ENCODE measurements at regions not wholly inside any gene's neighbourhood (a gene's known extent, or its start where the extent isn't known, plus 50 kb on each side); places are given as distances from the start of the nearest gene placed in this dataset.
"Not testable (repeated sequence)": the region's sequence is repeated elsewhere in the genome, so short reads cannot be mapped to it uniquely, and the experiment has no call there.

DNA sequence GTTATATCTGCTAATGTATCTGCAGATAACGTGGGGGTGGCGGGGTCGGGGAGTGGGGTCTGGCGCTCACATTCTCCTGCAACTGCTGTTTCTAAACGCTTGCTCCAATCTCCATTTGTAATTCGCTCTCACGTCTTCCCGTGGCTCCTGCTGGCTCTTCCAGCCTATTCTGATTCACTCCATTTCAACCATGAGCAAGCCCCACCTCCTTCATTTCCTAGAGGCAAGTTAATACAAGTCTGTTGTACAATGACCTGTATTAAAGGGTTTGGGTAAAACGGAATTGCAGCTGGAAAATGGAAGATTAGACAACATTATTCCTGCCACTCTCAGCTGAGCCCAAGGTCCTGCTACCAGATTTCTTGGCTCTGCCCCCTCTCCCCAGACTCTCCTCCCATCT, 132.3 kb downstream of the CSNK2A3 start:
- no peak for DNase-seq

DNA sequence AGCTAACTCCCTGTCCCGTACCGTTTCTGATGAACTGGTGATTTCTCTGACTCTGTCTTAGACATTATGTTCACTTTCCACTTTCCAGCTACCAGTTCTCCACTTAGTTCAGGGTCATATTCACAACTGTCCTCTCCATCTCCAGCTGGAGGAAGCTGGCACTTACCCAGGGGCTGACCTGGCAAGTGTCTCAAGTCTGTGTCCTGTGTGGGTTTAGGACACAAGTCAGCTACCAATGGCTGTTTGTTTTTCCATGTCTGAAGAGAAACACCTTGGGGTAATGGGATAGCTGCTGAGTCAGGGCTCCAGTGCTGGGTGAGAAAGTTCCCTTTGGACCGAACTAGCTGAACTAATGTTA, 134.4 kb downstream of the CSNK2A3 start:
- no peak for DNase-seq

DNA sequence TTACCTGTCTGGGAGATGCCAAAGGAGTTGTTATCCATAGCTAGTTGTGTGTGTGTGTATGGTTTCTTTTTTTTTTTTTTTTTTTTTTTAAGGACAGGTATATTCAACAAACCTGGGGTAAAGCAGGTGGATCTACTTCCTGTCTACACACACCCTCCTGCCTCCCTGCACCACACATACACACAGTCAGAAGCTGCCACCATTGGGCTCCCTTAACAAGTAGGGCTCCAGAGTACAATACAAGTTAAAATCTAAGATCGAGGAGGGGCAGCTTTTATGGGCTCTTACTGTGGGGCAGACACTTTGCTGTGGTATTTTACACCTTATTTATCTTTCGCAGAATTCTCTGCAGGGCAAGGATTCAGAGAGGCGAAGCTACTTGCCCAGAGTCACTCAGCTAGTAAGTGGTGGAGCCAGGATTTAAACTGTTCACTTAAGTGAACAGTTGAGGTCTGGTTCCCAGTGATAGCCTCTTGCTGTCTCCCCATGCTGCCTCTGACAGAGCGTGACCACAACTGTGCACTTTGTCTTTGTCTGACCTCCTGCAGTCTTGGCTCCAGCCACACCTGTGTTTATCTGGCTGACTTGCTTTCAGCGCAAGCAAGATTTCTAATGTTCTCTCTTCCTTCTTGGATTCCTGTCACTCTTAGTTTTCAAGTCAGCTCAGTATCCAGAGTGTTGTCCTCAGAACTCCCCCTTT, 135.0 kb downstream of the CSNK2A3 start:
- no peak for DNase-seq

DNA sequence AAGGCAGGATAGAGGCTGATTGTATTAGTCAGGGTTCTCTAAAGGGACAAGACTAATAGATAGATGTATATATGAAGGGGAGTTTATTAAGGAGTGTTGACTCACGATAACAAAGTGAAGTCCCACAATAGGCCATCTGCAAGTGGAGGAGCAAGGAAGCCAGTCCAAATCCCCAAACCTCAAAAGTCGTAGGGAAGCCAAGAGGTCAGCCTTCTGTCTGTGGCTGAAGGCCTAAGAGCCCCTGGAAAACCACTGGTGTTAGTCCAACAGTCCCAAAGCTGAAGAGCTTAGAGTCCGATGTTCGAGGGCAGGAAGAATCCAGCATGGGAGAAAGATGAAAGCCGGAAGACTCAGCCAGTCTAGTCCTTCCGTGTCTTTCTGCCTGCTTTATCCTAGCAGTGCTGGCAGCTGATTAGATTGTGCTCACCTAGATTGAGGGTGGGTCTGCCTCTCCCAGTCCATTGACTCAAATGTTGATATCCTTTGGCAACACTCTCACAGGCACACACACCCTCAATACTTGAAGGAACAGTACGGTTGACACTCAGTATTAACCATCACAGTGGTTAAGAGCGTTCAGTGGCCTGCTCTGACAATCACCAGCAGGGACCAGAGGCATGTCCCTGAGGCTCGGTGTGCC, 135.6 kb downstream of the CSNK2A3 start:
- DNase-seq, result no peak

DNA sequence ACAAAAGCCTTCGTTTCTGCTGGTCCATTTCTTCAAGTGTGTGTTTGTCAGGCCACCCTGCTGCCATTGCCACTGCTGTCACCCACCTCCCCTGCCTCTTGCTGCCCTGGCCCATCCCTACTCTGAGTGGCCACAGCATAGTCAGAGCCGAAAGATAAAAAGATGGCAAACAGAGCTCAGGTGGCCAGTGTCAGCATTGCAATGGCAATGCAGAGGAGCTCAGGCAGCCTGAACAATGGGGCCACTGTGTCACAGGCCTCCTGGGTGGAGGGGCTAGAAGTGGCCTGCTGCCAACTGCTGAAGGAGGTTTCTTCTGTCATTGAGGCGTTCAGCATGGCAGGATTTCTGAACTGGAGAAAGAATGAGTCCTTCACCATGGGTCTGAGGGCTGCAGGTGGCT, 137.1 kb downstream of the CSNK2A3 start:
- peak in 3 of 56 donors; percentile 9 to 59 (median 17) for DNase-seq

DNA sequence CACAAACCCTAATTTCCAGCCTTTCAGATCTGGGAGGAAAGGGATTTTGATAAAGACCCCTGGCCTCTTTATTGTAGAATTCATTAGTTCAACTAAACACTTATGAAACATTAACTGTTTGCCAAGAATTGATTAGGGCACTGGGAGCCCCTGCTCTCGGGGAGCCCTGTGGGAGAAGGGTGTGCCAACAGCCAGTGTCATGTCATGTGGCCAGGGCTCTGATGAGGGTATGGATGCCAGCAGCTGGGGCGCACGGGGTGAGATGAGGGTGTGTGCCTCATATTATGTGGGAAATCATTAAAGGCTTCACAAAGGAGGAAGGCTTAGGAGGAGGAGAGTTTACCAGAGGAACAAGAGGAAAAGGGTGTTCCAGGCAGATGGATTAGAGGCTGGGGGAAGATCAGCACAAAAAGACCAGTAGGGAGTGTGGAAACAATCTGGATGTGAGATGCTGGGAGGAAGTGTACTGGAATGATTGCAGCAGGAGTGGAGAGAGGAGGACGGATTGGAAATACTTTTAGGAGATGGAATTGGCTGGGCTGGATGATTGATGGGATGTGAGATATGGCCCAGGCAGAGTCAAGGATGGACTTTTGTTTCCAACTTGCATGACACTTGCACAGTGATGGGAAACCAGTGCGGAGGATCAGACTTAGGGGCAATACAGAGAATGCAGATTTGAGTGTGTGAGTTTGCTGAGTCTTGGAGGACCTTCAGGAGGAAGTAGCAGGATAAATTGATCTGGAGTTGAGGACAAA, 137.8 kb downstream of the CSNK2A3 start:
- DNase-seq, result no peak

DNA sequence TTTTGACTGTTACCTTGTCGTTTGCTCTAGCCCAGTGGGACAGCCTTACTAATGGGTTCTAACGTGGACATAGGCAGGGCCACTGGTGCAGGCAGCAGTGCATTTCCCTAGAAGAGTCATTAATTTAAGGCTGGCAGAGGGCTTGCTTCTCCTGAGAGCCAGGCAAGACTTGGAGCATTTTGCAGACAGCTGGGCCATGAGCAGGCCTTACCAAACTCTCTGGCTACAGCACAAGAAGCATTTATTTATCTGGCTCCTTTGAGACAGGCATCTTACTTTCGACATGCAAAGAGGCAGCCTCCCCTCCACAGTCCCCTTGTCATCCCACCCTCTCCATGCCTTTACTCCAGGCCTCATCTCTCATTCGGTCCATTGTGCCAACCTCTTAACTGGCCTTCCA, 139.9 kb downstream of the CSNK2A3 start:
- DNase-seq, result no peak

DNA sequence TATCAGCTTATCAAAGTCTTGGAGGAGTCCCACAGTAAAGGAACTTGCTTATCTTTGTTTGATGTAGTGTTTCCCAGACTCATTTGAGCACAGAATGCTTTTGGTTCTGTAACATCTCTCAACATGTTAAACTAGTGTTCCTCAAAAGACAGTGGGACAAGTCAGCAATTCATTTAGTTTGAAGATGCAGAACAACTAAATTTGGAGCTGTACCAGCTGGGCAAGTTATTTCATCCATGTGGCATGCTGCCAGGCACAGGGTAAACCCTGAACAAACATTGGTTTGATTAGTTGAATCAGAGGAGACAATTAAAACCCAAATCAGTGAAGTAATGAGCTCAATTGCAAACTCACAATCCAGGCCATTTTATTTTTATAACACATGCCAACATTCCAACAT, 141.2 kb downstream of the CSNK2A3 start:
- DNase-seq, result peak in 10 of 56 donors; percentile 18 to 52 (median 28)

DNA sequence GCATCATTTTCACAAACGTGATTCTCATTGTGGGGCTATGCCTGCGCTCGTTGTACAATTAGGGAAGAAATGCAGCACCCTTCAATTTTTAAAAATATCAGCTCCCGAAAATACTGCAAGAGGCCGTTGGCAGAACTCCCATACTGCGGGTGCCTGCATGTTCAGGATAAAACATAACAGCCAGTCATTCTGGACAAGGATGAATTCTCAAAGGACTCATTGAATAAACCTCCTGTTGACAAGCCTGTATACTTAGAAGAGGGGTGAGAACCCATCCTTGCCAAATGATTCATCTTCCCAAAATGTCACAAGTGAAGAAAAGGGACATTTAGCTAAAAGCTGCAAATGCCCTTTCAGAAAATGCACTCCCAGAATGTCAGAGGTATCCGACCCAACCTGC, 141.9 kb downstream of the CSNK2A3 start:
- peak in 7 of 56 donors; percentile 15 to 40 (median 35) for DNase-seq

DNA sequence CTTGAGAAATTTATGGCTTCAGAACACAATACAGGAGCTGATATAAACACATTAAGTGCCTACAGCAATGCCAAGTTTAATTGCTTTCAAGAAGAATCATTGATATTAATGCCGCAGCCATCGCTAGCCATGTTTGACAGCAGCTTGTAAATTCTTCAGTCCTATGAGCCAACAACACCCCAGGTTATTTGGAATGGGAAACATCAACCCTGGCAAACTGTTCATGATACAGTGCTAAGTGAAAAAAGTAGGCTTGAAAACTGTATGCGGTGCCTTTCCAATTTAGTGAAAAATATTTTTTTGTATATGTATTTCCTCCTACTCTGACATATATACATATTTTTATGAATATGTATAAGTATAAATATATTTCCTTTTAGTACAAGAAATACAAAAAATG, 142.6 kb downstream of the CSNK2A3 start:
- DNase-seq, result no peak

DNA sequence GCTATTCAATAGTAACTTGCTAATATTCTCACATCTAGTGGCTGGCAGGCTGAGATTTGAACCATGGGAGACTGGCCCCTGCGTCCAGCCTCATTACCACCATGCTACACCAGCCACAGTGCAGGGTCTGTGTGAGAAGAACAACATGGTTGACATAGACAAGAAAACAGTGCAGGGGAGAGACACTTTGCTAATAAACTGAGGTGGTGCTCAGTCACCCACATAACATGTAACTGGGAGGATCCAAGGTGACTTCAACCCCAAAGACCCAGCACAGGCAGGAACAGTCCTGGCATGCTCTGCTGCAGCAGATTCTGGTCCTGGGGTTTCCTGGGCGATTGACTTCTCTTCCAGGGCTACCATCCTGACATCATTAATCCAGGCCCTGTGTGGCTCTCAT, 143.1 kb downstream of the CSNK2A3 start:
- no peak for DNase-seq

DNA sequence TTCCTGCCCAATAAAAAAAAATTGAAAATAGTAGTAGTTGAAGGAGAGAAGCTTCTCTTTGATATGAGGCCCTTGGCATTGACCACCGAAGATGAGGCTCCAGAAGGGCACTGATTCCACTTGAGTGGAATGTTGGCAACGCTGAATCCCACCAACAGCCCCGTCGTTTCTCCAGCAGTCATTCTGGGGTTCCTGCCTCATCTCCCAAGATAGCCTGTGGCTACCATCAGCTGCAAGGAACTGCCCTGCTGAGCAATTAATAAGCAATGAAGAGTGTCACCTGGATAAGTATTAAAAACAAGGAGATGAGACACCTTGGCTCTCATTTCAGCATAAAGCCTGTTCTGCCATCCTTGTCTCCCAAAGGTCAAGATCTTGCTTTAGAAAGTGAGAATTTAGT, 144.1 kb downstream of the CSNK2A3 start:
- no peak for DNase-seq

DNA sequence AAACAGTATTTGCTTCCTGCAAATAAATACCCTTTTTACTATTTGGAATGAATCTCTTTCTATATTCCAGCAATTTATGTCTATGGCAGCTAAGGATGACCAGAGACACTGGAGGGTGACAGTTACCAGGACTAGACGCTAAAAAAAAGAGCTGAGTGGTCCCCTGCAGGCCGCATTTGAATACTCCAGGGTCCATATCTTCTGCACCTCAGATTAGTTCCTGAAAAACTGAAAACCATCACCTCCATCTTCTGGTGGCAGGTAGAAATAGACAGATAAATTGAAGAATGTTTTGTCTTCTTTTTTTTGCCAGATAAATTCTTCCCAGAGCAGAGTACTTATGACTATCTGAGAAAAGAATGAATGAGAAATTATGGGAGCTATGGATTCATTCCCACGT, 145.6 kb downstream of the CSNK2A3 start:
- DNase-seq, result no peak

DNA sequence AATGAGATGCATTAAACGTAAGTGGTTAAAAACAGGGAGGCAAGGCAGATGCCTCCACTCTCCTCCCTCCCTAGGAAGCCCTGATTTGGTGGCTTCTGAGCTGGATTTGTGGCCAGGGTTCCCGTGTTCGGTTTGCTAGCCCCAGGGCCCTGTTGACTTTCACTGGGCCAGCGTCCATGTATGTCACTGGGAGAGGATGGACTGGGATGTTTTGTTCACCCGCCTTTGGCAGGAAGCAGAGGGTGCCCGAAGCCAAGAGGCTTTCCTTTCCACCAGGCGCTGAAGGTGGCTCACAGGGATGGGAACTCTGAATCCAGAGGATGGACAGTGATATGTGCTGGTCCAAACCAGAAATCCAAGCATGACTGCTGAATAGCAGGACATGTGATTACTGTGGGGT, 146.6 kb downstream of the CSNK2A3 start:
- DNase-seq, result no peak

DNA sequence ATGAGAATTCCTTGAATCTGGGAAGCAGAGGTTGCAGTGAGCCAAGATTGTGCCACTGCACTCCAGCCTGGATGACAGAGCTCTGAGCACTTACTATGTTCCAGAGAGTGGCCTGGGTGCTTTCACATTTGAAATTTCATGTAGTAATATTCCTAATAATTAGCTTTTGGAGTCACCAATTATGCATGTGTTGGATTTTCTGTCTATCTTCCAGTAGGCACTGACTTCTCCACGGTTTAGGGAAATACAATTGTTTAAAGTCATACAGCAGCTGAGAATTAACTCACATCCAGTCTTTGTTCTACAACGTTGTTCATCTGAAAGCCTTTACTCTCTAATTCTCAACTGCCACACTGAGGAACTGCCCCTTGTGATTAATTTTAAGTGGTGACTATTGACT, 150.2 kb downstream of the CSNK2A3 start:
- DNase-seq, result no peak

DNA sequence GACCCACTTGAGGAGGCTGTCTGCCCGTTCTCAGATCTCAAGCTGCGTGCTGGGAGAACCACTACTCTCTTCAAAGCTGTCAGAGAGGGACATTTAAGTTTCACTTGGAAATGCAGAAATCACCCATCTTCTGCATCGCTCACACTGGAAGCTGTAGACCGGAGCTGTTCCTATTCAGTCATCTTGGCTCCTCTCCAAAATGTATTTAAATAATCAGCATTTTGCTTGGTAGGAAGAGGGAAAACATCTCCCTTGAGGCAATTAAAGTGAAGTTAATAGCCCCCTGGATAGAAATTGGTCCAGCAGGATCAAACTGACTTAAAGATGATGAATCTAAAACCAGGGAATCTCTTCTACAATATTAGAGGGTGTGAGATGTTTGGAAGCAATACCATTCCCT, 151.7 kb downstream of the CSNK2A3 start:
- DNase-seq, result not testable (repeated sequence)

DNA sequence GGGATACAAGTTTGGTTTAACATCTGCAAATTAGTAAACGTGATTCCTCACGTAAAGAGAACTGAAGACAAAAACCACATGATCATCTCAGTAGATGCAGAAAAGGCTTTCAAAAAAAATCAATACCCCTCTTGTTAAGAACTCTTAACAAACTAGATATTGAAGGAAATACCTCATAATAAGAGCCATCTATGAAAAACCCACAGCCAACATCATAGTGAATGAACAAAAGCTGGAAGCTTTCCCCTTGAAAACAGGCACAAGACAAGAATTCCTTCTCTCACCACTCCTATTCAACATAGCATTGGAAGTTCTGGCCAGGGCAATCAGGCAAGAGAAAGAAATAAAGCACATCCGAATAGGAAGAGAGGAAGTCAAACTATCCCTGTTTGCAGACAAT, 160.5 kb downstream of the CSNK2A3 start:
- DNase-seq, result no peak

DNA sequence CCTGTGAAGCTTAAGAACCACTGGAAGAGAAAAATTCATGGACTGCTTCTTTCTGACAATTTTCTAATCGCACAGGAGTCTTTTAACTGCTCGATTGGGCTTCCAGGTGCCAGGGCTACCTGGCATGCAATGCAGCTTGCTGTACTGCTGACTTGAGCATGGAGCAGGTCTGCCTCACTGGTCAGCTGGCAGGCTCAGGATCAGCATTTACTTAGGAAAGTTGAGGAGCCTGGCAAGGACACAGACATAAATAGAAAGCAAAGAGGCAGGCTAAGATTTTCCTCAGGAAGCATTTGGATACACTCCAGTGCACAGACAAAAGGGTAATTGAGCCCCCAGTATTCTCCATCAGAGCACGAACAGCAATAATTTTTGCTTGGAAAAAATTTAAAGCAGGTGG, 163.5 kb downstream of the CSNK2A3 start:
- DNase-seq, result peak in 5 of 56 donors; percentile 3 to 38 (median 34)

DNA sequence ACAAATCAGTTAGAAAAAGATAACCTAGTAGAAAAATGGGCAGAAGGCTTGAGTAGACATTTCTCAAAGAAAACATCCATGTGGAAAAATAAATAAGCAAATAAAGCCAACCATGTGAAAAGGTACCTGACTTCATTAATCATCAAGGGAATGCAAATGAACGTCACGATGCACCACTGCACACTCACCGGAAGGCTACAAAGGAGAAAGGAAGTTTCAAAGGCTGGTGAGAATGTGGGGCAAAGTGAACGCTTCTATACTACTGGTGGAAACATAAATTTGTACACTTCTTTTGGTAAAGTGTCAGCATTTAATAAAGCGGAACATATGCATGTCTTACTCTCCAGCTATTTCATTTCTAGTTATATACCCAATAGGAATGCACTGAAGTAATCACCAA, 166.8 kb downstream of the CSNK2A3 start:
- DNase-seq, result no peak

DNA sequence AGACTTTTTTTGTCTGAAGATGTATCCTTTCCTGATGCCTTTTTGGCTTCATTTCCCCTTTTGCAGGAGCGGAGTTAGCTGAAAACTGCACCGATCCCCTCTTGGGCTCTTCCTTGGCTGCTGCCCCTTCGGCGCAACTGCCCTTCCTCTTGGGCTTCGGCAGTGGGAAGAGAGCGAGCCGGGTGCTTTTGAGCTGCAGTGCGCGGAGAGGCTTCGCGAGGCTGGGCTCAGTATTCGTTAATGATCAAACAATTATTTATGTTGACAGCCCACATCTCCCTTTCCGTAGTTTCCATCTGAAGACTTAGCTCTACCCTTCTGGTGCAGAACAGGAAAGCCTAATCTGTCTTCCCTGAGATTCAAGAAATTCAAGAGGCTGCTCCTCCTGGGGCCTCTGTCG, 170.8 kb downstream of the CSNK2A3 start:
- DNase-seq, result no peak

DNA sequence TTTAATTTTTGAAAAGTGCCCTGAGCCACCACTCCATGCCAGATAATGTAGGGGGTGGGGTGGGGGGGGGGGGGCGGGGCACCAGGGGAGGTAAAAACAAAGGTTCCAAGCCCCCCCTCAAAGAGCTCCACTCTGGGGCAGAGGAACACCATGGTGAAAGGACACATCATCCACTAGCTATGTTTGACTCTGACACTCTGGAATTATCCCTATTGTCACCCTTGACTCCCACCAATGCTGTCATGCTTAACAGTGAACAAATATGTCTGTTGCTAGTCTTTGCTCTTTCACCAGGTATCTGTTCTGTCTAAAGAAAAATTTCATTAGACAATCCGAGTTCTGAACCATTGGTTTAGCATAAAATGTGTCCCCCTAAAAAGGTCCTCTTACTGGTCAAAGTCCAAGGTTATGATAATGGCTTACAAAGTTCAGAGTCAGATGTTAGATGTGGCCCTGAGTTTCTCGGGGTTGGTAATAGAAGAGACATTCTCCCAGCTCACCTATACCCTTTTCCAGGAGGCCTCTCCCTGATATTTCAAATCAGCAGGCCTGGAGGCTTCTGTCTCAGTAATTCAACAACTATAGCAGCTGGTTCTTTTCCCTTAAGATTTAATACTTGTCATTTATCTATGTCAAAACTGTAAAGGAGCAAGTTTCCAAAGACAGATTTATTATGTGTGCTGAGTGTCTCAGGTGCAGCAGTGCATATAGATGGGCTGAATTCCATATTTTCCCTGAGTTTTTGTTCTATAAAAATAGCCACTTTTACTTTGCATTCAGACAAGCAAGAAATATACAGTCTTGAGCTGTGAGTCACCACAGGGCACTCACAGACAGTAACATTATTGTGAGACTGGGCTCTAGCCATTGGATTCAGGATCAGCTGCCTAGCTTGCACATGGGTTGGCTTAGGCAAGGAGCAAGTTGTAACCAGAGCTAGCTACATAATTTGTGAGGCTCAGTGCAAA, 174.1 kb downstream of the CSNK2A3 start:
- DNase-seq, result peak in 19 of 56 donors; percentile 16 to 67 (median 41)
